ENCODE measurements at regions not wholly inside any gene's neighbourhood (a gene's known extent, or its start where the extent isn't known, plus 50 kb on each side); places are given as distances from the start of the nearest gene placed in this dataset.
"Not testable (repeated sequence)": the region's sequence is repeated elsewhere in the genome, so short reads cannot be mapped to it uniquely, and the experiment has no call there.

DNA sequence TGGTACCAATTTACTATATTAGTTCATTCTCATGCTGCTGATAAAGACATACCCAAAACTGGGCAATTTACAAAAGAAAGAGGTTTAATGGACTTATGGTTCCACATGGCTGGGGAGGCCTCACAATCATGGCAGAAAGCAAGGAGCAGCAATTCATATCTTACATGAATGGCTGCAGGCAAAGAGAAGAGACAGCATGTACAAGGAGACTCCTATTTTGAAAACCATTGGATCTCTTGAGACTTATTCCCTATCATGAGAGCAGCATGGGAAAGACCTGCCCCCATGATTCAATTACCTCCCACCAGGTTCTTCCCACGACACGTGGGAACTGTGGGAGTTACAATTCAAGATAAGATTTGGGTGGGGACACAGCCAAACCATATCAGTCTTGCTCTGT lies 200.5 kb downstream of the FCRL5 start:
- TF ChIP-seq, protein P1, sequence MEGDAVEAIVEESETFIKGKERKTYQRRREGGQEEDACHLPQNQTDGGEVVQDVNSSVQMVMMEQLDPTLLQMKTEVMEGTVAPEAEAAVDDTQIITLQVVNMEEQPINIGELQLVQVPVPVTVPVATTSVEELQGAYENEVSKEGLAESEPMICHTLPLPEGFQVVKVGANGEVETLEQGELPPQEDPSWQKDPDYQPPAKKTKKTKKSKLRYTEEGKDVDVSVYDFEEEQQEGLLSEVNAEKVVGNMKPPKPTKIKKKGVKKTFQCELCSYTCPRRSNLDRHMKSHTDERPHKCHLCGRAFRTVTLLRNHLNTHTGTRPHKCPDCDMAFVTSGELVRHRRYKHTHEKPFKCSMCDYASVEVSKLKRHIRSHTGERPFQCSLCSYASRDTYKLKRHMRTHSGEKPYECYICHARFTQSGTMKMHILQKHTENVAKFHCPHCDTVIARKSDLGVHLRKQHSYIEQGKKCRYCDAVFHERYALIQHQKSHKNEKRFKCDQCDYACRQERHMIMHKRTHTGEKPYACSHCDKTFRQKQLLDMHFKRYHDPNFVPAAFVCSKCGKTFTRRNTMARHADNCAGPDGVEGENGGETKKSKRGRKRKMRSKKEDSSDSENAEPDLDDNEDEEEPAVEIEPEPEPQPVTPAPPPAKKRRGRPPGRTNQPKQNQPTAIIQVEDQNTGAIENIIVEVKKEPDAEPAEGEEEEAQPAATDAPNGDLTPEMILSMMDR (conservative IDR thresholded peaks at IDR 0.05; ENCODE audit: low read depth, low read length): not testable (repeated sequence)
- not testable (repeated sequence) for TF ChIP-seq SMC3 (IDR thresholded peaks at IDR 0.05; ENCODE audit: low read depth, low read length); BHLHE40 (IDR thresholded peaks at IDR 0.05; ENCODE audit: low read depth, low read length); RAD21 (IDR thresholded peaks at IDR 0.05; ENCODE audit: low read length); RCOR1 (IDR thresholded peaks at IDR 0.05; ENCODE audit: insufficient replicate concordance, low read length)
